ENCODE measurements at regions not wholly inside any gene's neighbourhood (a gene's known extent, or its start where the extent isn't known, plus 50 kb on each side); places are given as distances from the start of the nearest gene placed in this dataset.

DNA sequence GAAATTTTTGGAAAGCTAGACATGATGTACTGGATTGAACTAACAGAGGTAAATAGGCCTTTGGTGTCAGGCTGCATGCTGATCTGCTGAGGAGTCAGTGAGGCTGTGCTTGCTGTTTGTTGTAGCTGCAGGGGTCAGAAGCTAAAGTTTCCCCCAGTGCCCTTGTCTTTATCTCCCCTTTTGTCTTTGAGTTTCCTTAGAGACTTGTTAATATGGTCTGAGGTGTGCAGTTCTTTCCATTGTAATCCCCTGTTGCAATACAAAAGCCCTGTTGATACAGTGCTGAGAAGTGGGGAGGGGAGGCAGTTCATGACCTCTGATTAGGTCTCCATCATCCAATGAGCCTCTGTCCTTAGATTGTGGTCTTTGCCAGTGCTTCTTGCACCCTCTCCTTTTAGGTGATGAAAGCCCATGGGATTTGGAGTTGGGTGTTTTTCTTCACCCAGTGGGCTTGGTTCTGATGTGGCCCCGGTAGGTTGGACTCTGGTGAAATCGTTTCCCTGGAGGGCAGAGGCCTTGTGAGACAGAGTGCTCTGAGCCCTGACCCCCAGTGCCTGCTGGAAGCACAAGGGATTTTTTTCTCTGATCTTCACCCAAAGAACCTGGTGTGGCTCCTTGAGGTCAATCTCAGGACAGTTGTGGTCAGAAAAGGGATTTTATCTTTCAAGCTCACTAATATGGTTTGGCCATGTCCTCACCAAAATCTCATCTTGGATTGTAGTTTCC lies 163.1 kb downstream of the TMEM18 start:
- no peak for DNase-seq (ENCODE audit: low spot score)

DNA sequence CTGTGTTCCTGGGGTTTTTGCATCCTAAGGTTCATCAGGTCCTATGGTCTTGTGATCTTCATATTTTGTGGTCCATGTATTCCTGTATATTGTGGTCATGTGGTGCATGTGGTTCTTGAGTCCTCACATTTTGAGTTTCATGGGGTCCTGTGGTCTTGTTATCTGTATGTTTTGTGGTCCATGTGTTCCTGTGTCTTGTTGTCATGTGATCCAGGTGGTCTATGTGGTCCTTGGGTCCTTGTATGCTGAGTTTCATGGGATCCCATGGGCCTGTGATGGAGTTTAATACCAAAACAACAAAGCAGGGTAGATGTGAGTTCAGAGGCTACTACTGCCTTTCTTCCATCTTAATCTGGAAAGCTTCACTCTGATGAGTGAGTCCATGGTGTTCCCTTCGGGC lies 166.4 kb downstream of the TMEM18 start:
- no peak for DNase-seq (ENCODE audit: low spot score)

DNA sequence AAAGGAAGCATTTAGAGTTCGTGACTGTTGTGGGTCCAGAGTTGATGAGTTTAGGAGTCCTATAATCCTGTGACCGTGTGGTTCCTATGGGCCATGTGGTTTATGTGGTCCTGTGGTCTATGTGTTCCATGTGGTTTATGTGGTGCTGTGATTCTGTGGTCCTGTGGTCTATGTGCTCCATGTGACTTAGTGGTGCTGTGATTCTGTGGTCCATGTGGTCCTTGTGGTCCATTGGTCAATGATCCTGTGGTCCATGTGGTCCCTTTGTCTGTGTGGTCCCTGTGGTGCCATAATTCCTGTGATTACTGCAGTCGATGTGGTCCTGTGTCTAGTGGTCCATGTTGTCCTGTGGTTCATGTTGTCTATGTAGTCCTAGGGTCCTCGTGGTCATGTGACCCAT lies 167.3 kb downstream of the TMEM18 start:
- DNase-seq (ENCODE audit: low spot score) = no peak

DNA sequence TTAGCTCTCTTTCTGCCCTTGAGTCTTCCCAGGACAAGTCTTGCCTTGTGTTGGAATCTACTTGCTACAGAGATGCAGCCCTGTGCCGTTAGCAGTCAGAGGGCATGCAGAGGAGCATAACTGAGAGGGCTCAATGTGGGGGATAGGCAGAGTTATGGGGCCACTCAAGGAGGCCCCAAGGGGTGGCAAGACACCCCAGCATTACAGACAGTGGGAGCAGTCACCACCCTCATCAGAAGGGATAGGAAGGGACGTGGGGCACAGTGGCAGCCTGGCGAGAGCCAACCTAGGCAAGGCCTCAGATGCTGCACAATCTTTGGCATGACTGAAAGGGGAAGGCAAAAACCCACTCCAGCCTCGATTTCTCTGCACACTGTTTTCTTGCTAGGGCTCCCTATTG lies 169.1 kb downstream of the TMEM18 start:
- DNase-seq (ENCODE audit: low spot score) = no peak

DNA sequence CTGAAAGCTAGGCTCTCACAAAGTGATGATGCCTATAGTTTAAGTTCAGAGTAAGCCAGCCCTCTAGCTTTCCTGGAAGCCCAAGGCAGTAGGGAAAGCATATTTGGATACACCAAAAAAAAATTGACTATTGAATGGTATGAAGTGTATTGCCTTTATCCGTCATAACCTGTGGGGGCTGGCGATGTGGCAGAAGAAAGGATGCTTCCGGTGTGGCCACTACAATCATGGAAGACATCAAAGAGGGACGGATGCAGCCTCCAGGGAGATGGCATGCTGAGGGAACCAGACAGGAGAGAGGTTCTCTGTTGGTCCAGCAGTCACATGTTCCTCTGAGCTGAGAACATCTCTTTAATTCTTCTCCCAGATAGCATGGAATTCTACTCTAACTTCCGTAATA lies 170.3 kb downstream of the TMEM18 start:
- no peak for DNase-seq (ENCODE audit: low spot score)

DNA sequence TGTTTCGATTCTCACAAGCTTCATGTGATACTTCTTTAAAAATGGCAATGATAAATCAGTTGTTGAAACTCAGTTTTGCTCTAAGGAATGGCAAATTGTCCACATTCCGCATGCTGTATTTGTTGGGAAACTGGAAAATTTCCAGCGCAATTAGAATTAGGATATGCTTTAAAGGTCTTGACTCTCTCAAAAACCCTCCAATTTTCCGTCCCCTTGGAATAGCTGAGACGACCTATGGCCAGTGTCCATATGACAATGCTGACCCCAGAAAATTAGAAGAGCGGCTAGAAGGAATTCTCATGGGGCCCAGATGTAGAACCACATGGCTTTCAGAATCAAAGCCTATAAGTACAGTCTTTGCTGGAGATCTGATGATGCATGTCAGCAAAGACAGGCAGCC lies 170.8 kb downstream of the TMEM18 start:
- DNase-seq (ENCODE audit: low spot score) = no peak

DNA sequence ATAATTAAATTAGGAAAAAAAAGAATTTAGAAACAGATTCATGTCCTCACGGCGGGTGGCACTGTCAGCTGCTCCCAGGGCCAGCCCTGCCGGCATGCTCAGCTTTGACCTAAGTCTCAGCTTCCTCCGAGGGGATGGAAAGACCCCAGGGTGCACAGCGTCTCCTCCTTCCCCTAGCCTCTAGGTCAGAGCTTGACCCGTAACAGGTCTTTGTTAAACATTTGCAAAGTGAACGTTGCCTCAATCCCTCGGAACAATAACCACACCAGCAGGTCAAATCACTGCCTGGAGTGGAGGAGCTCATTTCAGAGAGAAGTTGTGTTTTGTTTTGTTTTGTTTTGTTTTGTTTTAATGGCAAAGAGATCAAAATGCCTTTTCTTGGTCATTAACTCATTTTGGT lies 171.3 kb downstream of the TMEM18 start:
- no peak for DNase-seq (ENCODE audit: low spot score)

DNA sequence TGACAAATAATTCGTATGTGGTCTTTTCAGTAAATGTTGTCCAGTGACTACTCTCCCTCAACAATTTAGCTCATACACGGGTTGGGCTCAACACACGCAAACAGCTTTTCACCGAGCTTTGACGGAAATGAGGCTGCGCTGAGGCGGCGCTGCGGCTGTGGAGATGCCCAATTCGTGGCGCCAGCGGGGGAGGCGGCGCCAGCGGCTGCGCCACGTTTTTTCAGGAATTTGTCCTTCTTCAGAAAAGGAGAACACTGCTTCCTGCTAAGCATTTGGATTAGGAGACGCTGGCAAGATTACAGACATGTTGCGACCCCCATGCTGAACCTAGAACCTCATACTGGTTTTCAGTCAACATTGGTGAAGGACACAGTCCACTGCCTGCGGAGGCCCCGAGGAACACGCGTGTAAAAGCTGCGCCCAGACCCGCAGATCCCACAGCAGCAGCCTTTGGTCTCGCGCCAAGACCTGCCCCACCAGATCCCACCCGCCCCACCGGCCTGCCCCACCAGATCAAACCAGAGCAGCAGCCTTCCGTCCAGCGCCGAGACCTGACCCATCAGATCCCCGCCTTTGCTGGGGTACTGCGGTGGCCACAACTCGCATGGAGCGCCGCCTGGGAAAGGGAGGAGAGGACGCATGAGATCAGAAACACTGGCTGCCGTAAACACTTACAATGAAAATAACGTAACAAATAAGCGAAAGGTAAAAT lies 173.8 kb downstream of the TMEM18 start:
- no peak for DNase-seq (ENCODE audit: low spot score)

DNA sequence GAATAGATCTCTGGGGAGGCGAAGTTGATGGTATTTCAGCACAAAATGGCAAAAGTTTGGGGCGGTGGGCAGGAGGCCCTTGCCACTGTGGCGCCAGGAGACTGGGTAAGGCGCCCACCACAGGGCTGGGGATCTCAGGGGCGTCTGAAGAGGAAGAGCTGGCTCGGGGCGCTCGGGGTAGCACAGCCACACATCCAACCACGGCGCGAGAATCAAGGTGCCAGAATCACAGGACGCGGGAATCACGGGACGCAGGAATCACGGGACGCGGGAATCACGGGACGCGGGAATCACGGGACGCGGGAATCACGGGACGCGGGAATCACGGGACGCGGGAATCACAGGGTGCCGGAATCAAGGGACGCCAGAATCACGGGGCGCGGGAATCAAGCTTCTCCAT lies 174.4 kb downstream of the TMEM18 start:
- DNase-seq (ENCODE audit: low spot score) = no peak

DNA sequence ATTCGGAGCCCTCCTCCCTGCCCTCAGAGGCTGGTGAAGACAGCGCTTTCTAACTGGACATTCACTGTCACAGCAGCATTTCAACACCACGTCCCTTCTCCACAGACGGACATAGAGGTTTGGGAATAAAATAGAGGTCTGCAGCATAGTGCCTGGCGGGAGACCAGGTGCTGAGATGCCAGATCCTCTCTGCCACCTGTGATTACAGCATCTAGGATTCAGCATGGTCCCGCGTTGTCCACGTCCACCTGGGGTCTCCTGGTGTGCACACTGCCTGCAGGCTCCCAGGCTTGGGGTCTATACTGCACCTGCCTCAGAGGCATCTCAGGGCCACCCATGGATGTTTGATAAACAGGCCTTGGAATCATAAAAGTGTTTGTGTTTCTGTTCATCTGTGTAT lies 175.5 kb downstream of the TMEM18 start:
- no peak for DNase-seq (ENCODE audit: low spot score)

DNA sequence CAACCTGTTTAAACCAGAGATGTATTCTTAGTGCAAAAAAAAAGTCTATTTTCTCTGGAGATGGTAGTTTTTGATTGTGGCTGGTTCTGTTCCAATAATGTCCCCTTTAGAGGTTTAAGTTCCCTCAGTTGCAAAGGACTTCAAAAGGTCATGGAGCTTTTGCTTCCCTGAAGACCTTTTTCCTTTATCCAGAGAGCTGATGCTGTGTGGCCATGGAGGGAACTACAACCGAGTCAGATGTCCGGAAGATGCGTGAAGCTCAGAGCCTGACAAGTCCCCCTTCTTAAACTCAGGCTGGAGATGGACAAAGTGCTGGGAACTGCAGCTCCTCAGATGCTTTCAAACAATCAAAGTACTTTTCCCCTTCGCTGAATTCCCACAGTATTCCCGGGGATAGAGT lies 176.1 kb downstream of the TMEM18 start:
- DNase-seq (ENCODE audit: low spot score) = no peak

DNA sequence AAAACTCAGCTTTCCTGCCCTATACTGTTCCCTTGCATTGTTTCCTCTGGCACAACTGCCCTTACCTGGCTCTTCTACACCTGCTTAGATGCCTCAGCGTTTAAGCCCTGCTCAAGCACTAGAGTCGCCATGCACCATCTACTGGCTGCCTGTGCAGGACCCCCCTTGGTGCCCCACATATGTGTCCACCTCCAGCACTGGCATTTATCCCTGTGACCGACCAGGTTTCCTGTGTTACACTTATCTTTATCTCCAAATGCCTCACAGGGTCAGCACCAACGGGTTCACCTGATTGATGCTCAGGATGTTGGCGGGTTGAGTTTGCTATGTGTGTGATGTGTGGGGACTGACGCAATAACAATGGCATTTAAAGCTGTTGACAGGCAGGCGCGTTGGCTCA lies 177.5 kb downstream of the TMEM18 start:
- DNase-seq (ENCODE audit: low spot score) = no peak

DNA sequence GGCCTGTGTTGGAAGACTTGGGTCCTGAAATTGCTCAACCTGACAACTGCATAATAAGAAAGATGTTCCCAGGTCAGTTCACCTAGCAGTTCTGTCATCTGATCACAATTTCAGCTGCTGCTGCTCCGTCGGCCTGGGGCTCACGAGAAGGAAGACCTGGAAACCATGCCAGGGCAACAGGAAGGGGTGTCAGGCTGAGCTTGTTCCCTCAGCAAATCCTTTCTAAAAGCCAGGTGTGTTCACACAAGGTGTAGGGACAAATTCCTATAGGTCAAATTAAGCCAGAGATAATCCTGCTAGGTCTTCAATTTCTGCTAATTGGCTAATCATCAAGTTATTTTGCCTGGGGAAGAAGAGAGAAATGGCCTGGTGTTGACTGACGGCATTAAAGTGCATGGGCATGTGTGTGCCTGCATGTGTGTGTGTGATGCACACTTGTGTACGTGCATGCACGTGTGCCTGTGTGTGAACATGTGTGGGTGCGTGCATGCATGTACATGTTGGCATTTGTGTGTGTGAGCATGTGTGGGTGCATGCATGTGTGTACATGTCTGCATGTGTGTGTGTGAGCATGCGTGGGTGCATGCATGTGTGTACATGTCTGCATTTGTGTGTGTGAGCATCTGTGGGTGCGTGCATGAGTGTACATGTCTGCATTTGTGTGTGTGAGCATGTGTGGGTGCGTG lies 178.6 kb downstream of the TMEM18 start:
- DNase-seq (ENCODE audit: low spot score) = no peak

DNA sequence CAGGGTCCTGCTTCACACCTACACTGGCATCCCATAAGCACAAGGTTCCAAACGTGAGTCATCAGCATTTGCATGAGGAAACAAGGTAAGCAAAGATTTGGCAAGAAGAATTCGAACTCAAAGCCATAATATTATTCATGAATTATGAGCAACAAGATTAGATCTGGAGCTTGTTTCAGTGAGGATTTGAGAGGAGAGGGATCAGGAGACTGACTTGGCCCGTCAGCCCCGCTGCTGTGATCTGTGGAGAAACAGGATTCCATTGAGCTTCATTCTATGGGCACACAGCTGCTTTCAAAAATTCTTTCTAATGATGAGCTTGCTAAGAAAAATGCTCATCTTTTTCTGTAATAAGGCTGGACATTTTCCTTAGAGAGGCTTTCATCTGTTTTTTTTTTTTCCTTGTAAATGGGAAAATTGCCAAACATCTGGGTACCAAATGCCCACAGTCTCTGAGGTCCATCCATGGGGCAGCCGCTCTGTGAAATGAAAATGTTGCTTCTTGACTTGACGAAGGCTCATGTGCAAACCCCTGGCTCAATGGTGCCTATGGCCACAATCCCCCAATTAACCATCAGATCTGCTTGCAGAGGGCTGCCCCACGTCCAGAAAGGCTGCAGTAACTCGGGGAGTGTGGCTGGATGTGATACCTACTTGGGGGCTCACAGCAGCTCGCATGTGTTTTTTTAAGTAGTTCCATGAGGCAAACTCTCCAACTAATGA lies 179.3 kb downstream of the TMEM18 start:
- DNase-seq (ENCODE audit: low spot score) = no peak

DNA sequence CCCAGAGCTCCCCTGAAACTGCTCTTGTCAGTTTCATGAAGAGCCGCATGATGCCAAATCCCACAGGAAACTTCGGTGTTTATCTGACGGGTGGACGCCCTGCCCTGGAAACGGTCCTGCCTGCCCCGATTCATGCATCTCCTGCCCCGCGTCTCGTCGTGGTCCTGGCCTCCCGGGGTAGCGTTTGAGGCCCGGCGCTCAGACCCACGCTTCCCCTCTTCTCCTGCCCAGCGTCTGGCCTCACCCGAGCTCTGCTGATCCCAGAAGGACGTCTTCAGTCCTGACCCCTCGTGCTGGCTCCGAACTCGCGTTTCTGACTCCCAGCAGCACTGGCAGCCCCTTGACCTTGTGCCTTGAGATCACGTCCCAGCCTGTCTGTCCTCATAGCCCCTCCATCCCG lies 180.5 kb downstream of the TMEM18 start:
- no peak for DNase-seq (ENCODE audit: low spot score)

DNA sequence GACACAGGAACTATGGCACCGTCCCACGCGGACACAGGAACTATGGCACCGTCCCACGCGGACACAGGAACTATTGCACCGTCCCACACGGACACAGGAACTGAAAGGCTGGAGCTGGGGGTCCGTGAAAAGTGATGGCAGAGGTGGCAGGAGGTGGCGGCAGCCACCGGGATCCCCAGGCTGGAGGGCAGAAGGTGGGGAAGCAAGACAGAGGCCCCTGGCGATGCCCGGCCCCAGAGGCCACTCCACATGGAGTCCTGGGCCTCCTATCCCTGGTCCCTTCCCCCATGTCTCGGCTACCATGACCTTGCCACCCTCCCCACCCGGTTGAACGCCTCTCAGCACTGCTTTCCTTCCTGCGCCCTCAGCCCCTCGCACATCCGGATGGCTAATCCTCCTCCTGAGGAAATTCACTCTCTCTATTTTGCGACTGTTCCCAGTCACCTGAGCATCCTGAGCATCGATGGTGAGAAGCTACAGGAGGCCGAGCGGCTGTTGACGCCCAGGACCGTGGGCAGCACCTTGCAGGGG lies 181.4 kb downstream of the TMEM18 start:
- DNase-seq (ENCODE audit: low spot score) = no peak

DNA sequence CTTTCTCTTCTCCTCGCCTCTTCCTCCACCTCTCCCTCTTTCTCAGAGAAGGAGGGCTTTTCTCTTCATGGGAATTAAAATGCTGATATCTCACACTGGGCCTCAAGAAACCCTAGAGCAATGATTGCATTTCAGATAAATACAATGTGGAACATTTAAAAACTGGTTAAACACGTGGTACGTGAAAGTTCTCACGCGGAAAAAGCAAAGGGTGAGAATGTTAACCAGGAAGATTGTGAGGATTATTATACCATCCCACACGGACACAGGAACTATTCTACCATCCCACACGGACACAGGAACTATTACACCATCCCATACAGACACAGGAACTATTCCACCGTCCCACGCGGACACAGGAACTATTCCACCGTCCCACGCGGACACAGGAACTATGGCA lies 182.4 kb downstream of the TMEM18 start:
- no peak for DNase-seq (ENCODE audit: low spot score)

DNA sequence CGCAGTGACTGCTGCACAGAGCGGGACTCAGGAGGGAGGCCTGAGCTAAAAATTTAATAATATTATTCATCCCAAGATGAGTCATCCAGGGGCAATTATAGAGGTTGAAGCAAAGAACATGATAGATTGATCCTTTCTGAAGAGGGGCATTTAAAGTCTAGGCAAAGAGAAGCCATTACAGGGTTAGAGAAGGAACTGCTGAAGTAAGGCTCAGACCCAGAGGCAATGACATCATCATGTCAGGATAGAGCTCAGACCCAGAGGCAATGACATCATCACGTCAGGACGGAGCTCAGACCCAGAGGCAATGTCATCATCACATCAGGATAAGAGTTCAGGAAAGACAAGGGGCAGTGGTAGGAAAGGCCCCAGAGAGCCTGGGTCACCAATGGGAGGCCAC lies 184.0 kb downstream of the TMEM18 start:
- no peak for DNase-seq (ENCODE audit: low spot score)

DNA sequence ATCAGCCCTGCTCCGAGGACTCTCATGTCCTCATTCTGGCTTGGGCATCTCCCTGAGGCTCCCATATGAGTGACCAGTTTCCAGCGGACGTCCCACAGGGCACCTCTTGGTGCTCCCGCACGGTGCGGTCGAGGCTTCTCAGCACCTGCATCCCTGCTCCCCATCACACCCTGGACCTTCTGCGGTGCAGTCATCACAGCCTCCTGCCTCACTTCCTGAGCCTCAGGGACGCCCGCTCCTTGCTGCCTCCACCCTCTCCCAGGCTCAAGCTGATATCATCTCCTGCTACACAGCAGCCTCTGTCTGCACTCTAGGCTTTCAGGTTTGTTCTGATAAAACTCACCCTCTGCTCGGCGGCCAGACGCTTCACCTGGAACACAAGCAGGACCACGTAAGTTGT lies 185.0 kb downstream of the TMEM18 start:
- DNase-seq (ENCODE audit: low spot score) = no peak

DNA sequence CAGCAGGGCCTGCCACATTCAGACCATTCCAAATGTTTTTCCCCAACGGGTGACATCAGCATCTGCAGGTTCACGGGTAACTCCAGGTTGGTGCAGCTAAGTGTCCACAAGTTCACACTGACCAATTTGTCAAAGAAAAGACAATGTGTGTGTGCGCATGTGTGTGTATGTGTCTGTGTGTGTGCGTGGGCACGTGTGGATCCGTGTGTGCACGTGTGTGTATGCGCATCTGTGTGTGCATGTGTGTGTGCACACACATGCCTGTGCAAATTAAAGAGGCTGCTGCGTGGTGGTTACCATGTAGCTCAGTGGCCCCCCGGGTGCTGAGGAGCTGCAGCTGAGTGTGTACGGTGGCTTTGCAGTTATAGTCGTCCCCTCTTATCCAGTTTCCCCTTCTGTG lies 187.4 kb downstream of the TMEM18 start:
- DNase-seq (ENCODE audit: low spot score) = no peak

DNA sequence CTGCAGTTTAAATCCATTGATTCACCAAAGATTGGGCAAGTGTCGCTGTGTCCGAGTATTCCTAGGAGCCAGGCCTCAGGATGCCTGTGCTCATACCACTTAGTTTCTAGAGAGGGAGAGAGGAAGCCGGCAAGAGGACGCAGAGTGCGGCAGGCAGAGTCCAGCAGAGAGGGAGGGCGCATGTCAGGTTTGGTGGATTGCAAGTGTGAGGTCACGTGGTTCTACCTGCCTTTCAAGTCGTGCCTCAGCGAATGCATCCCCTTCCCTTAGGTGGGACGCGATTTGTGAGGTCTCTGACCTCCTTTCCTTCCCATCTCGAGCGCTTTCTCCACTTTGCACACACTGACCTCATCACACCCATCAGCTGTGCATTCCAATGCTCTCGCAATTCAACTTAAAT lies 188.1 kb downstream of the TMEM18 start:
- no peak for DNase-seq (ENCODE audit: low spot score)
